Lung (tissue), 11 donors: ENCODE measurements at regions not wholly inside any gene's neighbourhood (a gene's known extent, or its start where the extent isn't known, plus 50 kb on each side); places are given as distances from the start of the nearest gene placed in this dataset.

Source experiments
- ATAC-seq: fragments of 200-7000 bp; cut with Tn5 transposase; one replicate; pipeline ENCODE4 v1.9.1; 2020; ENCODE audit warnings: moderate number of reproducible peaks; ENCODE audit not compliant: insufficient read depth, low FRiP score
- DNase-seq, 3 donors: peaks; one replicate each; pipeline ENCODE4 v3.0.0-alpha.2; 2013 to 2017
- H3K27ac ChIP-seq, 2 donors: one replicate each; pipeline ENCODE4 v1.5.1; 2013; ENCODE audit warnings: mild to moderate bottlenecking in 2 of 2, moderate library complexity in 2 of 2, control low read depth in 1 of 2, inconsistent platforms in 1 of 2, low read depth in 1 of 2, low read length in 1 of 2
- H3K27me3 ChIP-seq, 3 donors: one replicate each; pipeline ENCODE4 v1.5.1; 2013; ENCODE audit warnings: low read length in 2 of 3; ENCODE audit not compliant: control insufficient read depth in 3 of 3, insufficient read depth in 3 of 3
- H3K36me3 ChIP-seq, 4 donors: one replicate each; pipeline ENCODE4 v1.5.1; 2013; ENCODE audit warnings: low read length in 4 of 4, mild to moderate bottlenecking in 1 of 4, moderate library complexity in 1 of 4; ENCODE audit not compliant: control insufficient read depth in 4 of 4, insufficient read depth in 4 of 4
- H3K4me1 ChIP-seq, 5 donors: one replicate each; pipeline ENCODE4 v1.5.1; 2013; ENCODE audit warnings: low read length in 5 of 5, mild to moderate bottlenecking in 2 of 5, moderate library complexity in 1 of 5; ENCODE audit not compliant: control insufficient read depth in 5 of 5, insufficient read depth in 5 of 5
- H3K4me3 ChIP-seq: one replicate; pipeline ENCODE4 v1.5.1; 2013; ENCODE audit warnings: mild to moderate bottlenecking, control low read depth, moderate library complexity
- H3K9ac ChIP-seq, 2 donors: one replicate each; pipeline ENCODE4 v1.5.1; 2013; ENCODE audit warnings: low read length in 2 of 2, control low read depth in 1 of 2; ENCODE audit not compliant: insufficient read depth in 1 of 2
- H3K9me3 ChIP-seq, 4 donors: one replicate each; pipeline ENCODE4 v1.5.1; 2013; ENCODE audit warnings: low read length in 3 of 4, mild to moderate bottlenecking in 1 of 4, moderate library complexity in 1 of 4; ENCODE audit not compliant: control insufficient read depth in 4 of 4, insufficient read depth in 3 of 4
- CTCF ChIP-seq: IDR thresholded peaks from 2 replicates; pipeline ENCODE4 v1.5.1; 2012; ENCODE audit warnings: mild to moderate bottlenecking; ENCODE audit errors: control extremely low read depth, extremely low read depth
- WGBS, 2 donors: extraction: QIAGEN DNeasy Blood & Tissue Kit; methylation state at CpG; one replicate each; pipeline ENCODE4 v1.1.7; 2013; 5-methylcytosine and 5-hydroxymethylcytosine counted together
- donor health status: control.
- donor health status: control.
- donor health status: Bipolar disorder and iron deficiency.
- donor health status: healthy.
- donor health status: DM: yes; HTN: yes; CAD: no.

GRCh38 chr3:177421481-177421785 is 224.2 kb upstream of the TBL1XR1 start:
- 95 to 100% methylated on average over 1 of the region's 1 CpG for WGBS, 2 donors
- no peak for TF ChIP-seq CTCF
- peaks cover 2 to 28% (median 6%) of the 10 kb centered on the region in 5 donors for H3K4me1 ChIP-seq
- H3K27ac ChIP-seq: no peak overlapping the region
- DNase-seq (no peak), ATAC-seq (no peak)
- H3K4me3 ChIP-seq: no peak overlapping the region
- no peaks in the 10 kb centered on the region for H3K36me3 ChIP-seq
- no peaks in the 10 kb centered on the region for H3K9me3 ChIP-seq
- no peaks in the 10 kb centered on the region for H3K27me3 ChIP-seq
- no peak overlapping the region for H3K9ac ChIP-seq

- DNase-seq: no peak
- H3K9me3 ChIP-seq: no peaks in the 10 kb centered on the region
- no peak for TF ChIP-seq CTCF
- no peak overlapping the region for H3K9ac ChIP-seq
- peaks cover 2 to 37% (median 5%) of the 10 kb centered on the region in 5 donors for H3K4me1 ChIP-seq
- WGBS, 2 donors: 74 to 84% methylated on average over 3 of the region's 3 CpGs
- ATAC-seq: no peak
- H3K27ac ChIP-seq: no peak overlapping the region
- H3K27me3 ChIP-seq: no peaks in the 10 kb centered on the region
- no peaks in the 10 kb centered on the region for H3K36me3 ChIP-seq
- no peak overlapping the region for H3K4me3 ChIP-seq
Observed at GRCh38 chr3:177424521-177424920, 227.2 kb upstream of the TBL1XR1 start.

- Histone ChIP-seq H3K36me3 (no peaks in the 10 kb centered on the region), H3K4me3 (no peak overlapping the region), H3K9ac (no peak overlapping the region), H3K9me3 (no peaks in the 10 kb centered on the region), H3K27me3 (no peaks in the 10 kb centered on the region), H3K4me1 (peaks cover 2 to 38% (median 5%) of the 10 kb centered on the region in 5 donors), H3K27ac (no peak overlapping the region)
- ATAC-seq (no peak), DNase-seq (no peak)
- TF ChIP-seq CTCF: no peak
- 54 to 75% methylated on average over 3 of the region's 3 CpGs for WGBS, 2 donors
Observed at GRCh38 chr3:177425042-177425441, 227.8 kb upstream of the TBL1XR1 start.

GRCh38 chr3:177426106-177426877 is 229.0 kb upstream of the TBL1XR1 start:
- Histone ChIP-seq H3K27ac (no peak overlapping the region), H3K27me3 (no peaks in the 10 kb centered on the region), H3K36me3 (no peaks in the 10 kb centered on the region), H3K9ac (no peak overlapping the region), H3K4me3 (no peak overlapping the region), H3K9me3 (no peaks in the 10 kb centered on the region), H3K4me1 (peaks cover 0 to 38% (median 4%) of the 10 kb centered on the region in 5 donors)
- TF ChIP-seq CTCF: no peak
- WGBS, 2 donors: 50 to 70% methylated on average over 3 of the region's 3 CpGs
- no peak for ATAC-seq
- peak in 1 of 3 donors; percentile 59 for DNase-seq
